Heart right ventricle (tissue), 16 donors: ENCODE measurements at regions not wholly inside any gene's neighbourhood (a gene's known extent, or its start where the extent isn't known, plus 50 kb on each side); places are given as distances from the start of the nearest gene placed in this dataset.

Experiments used
- ATAC-seq, 8 donors: fragments of 200-7000 bp; cut with Tn5 transposase; one replicate each; pipeline ENCODE4 v1.9.1; 2020; ENCODE audit warnings: mild to moderate bottlenecking in 8 of 8, moderate library complexity in 8 of 8, moderate number of reproducible peaks in 1 of 8
- DNase-seq, 2 donors: peaks; one replicate each; pipeline ENCODE4 v3.0.0-alpha.2; 2020
- H3K27ac ChIP-seq, 10 donors: fragments of 200-600 bp; sonication (generic) in 2 of 10; one replicate each; pipeline versions ENCODE4 v1.5.0 to v1.8.0; 2020 to 2022; ENCODE audit warnings: mild to moderate bottlenecking in 3 of 10
- H3K27me3 ChIP-seq, 7 donors: fragments of 200-600 bp; one replicate each; pipeline ENCODE4 v1.8.0; 2021 to 2022; ENCODE audit warnings: mild to moderate bottlenecking in 2 of 7
- H3K36me3 ChIP-seq, 9 donors: fragments of 200-600 bp; sonication (generic) in 1 of 9; one replicate each; pipeline versions ENCODE4 v1.5.0 to v1.8.0; 2020 to 2022; ENCODE audit warnings: mild to moderate bottlenecking in 2 of 9
- H3K4me1 ChIP-seq, 9 donors: fragments of 200-600 bp; sonication (generic) in 1 of 9; one replicate each; pipeline versions ENCODE4 v1.5.0 to v1.8.0; 2020 to 2022; ENCODE audit warnings: mild to moderate bottlenecking in 4 of 9
- H3K4me3 ChIP-seq, 10 donors: fragments of 200-600 bp; sonication (generic) in 2 of 10; one replicate each; pipeline versions ENCODE4 v1.5.0 to v1.8.0; 2020 to 2022; ENCODE audit warnings: mild to moderate bottlenecking in 7 of 10, moderate library complexity in 2 of 10
- H3K9me3 ChIP-seq, 11 donors: fragments of 200-600 bp in 10 of 11; sonication (generic) in 2 of 11; one replicate each; pipeline versions ENCODE4 v1.5.0 to v1.8.0; 2013 to 2022; ENCODE audit warnings: mild to moderate bottlenecking in 2 of 11, control low read depth in 1 of 11, moderate library complexity in 1 of 11
- CTCF ChIP-seq, 9 donors: fragments of 200-600 bp; sonication (generic) in 2 of 9; IDR thresholded peaks; one replicate each; pipeline versions ENCODE4 v1.5.0 to v1.8.0; 2021 to 2022; ENCODE audit warnings: antibody characterized with exemption in 9 of 9, mild to moderate bottlenecking in 5 of 9, moderate library complexity in 1 of 9
- WGBS, 2 donors: extraction: QIAGEN DNeasy Blood & Tissue Kit; methylation state at CpG; one replicate each; pipeline ENCODE4 v1.1.7; 2013; ENCODE audit warnings: inconsistent platforms in 1 of 2; 5-methylcytosine and 5-hydroxymethylcytosine counted together
- intact Hi-C, 10 donors: fragments of 100-400 bp; cut with DNase I; formaldehyde crosslinking; loops; one replicate each; pipeline versions ENCODE4 v1.11.1 to v1.14.2; 2022
- donor health status: Arrhythmogenic right ventricular cardiomyopathy.
- donor health status: ischemic (EF 13 %, LVEDD 7.1; RV severe dilation, severe dysfunction).
- donor health status: healthy with polysubstance abuse.
- donor health status: DM: no; HTN: yes; CAD: no.
- donor health status: DM: no; HTN: no; CAD: no.
- donor health status: ischemic (EF 25% LVEDD 6.9; RV normal size, moderate dysfunction).
- donor health status: ischemic (EF 25% LVEDD 5.7; RV mildly dilated, moderate dysfunction).
- donor health status: healthy.
- donor health status: DM: yes; HTN: yes; CAD: no.
- donor health status: Ischemic cardiomyopathy.
- donor health status: ischemic (EF 35%, LVEDD 5.7; RV mildly dilated, moderate dysfunction).
- donor health status: nonischemic (EF 11% LVEDD 7.7; RV severe dilation, severe dysfunction).
- donor health status: DM: yes; HTN: yes; CAD: no.
- donor health status: PGD.
- donor health status: ischemic (EF 29% LVEDD 5.4; RV normal size, mild dysfunction).
- donor health status: nonischemic (EF 23%, LVEDD 6.1; RV moderate dilation, normal function).

GRCh38 chr13:37349916-37350315 is 244.5 kb upstream of the CSNK1A1L start:
- peak overlapping the region in 1 of 10 donors; percentile 3 for H3K27ac ChIP-seq
- no peak overlapping the region for H3K4me3 ChIP-seq
- WGBS, 2 donors, result 75 to 77% methylated on average over 4 of the region's 4 CpGs
- ATAC-seq (peak in 3 of 8 donors; percentile 25 to 63 (median 28)), DNase-seq (no peak)
- peaks cover 0 to 17% (median 0%) of the 10 kb centered on the region in 11 donors for H3K9me3 ChIP-seq
- H3K27me3 ChIP-seq, result no peaks in the 10 kb centered on the region
- intact Hi-C loops, result no loop called here
- no peaks in the 10 kb centered on the region for H3K36me3 ChIP-seq
- no peaks in the 10 kb centered on the region for H3K4me1 ChIP-seq
- no peak for TF ChIP-seq CTCF (IDR thresholded peaks at IDR 0.05)

- Histone ChIP-seq H3K27ac (no peak overlapping the region), H3K27me3 (no peaks in the 10 kb centered on the region), H3K4me1 (no peaks in the 10 kb centered on the region), H3K9me3 (peaks cover 0 to 17% (median 0%) of the 10 kb centered on the region in 11 donors), H3K4me3 (no peak overlapping the region), H3K36me3 (no peaks in the 10 kb centered on the region)
- ATAC-seq (no peak), DNase-seq (no peak)
- TF ChIP-seq CTCF (IDR thresholded peaks at IDR 0.05), result no peak
- intact Hi-C loops, result no loop called here
- WGBS, 2 donors, result 76 to 84% methylated on average over 3 of the region's 3 CpGs
These were observed 243.6 kb upstream of the CSNK1A1L start for GRCh38 chr13:37348916-37349643.

GRCh38 chr13:37345869-37346268 is 240.4 kb upstream of the CSNK1A1L start:
- no peaks in the 10 kb centered on the region for H3K4me1 ChIP-seq
- intact Hi-C loops, result no loop called here
- H3K4me3 ChIP-seq, result no peak overlapping the region
- no peaks in the 10 kb centered on the region for H3K27me3 ChIP-seq
- H3K9me3 ChIP-seq, result peaks cover 0 to 17% (median 0%) of the 10 kb centered on the region in 11 donors
- H3K27ac ChIP-seq, result no peak overlapping the region
- no peak for TF ChIP-seq CTCF (IDR thresholded peaks at IDR 0.05)
- ATAC-seq (no peak), DNase-seq (no peak)
- 25 to 47% methylated on average over 1 of the region's 1 CpG for WGBS, 2 donors
- no peaks in the 10 kb centered on the region for H3K36me3 ChIP-seq

GRCh38 chr13:37345391-37345790 is 239.9 kb upstream of the CSNK1A1L start:
- intact Hi-C loops, result no loop called here
- no peak for DNase-seq
- H3K27me3 ChIP-seq, result no peaks in the 10 kb centered on the region
- no peak for ATAC-seq
- WGBS, 2 donors, result 90 to 94% methylated on average over 5 of the region's 5 CpGs
- no peak overlapping the region for H3K4me3 ChIP-seq
- no peaks in the 10 kb centered on the region for H3K4me1 ChIP-seq
- no peak overlapping the region for H3K27ac ChIP-seq
- TF ChIP-seq CTCF (IDR thresholded peaks at IDR 0.05), result no peak
- H3K9me3 ChIP-seq, result peaks cover 0 to 17% (median 0%) of the 10 kb centered on the region in 11 donors
- no peaks in the 10 kb centered on the region for H3K36me3 ChIP-seq
